ENCODE measurements at regions not wholly inside any gene's neighbourhood (a gene's known extent, or its start where the extent isn't known, plus 50 kb on each side); places are given as distances from the start of the nearest gene placed in this dataset.

DNA sequence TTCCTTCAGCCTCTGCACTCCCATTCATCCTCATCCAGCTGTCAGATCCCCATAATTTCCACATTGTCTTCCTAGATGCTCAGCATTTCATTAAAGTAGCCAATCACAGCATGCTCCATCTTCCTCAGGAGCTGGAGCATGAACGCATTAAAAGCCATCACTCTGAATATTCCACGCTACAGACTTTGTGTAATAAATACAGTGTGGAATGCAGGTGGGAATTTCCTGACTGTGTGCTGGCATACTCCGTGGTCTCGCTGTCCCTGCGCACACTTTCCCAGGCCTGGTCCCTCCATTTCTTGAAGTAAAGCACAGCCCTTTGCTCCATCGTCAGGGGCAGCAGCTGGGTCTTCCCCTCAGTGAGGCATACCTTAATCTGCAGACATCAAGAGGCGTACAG is 123.7 kb upstream of the NCK2 start (continued):
- TF ChIP-seq, protein P1, sequence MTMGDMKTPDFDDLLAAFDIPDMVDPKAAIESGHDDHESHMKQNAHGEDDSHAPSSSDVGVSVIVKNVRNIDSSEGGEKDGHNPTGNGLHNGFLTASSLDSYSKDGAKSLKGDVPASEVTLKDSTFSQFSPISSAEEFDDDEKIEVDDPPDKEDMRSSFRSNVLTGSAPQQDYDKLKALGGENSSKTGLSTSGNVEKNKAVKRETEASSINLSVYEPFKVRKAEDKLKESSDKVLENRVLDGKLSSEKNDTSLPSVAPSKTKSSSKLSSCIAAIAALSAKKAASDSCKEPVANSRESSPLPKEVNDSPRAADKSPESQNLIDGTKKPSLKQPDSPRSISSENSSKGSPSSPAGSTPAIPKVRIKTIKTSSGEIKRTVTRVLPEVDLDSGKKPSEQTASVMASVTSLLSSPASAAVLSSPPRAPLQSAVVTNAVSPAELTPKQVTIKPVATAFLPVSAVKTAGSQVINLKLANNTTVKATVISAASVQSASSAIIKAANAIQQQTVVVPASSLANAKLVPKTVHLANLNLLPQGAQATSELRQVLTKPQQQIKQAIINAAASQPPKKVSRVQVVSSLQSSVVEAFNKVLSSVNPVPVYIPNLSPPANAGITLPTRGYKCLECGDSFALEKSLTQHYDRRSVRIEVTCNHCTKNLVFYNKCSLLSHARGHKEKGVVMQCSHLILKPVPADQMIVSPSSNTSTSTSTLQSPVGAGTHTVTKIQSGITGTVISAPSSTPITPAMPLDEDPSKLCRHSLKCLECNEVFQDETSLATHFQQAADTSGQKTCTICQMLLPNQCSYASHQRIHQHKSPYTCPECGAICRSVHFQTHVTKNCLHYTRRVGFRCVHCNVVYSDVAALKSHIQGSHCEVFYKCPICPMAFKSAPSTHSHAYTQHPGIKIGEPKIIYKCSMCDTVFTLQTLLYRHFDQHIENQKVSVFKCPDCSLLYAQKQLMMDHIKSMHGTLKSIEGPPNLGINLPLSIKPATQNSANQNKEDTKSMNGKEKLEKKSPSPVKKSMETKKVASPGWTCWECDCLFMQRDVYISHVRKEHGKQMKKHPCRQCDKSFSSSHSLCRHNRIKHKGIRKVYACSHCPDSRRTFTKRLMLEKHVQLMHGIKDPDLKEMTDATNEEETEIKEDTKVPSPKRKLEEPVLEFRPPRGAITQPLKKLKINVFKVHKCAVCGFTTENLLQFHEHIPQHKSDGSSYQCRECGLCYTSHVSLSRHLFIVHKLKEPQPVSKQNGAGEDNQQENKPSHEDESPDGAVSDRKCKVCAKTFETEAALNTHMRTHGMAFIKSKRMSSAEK (CRISPR knock-in tag; IDR thresholded peaks at IDR 0.05; ENCODE audit: borderline replicate concordance): no peak
- TF ChIP-seq TP53 (CRISPR knock-in tag; IDR thresholded peaks at IDR 0.05) (no peak), ATF2 (CRISPR knock-in tag; IDR thresholded peaks at IDR 0.05; ENCODE audit: borderline replicate concordance, low read depth) (no peak), ATF6 (CRISPR knock-in tag; IDR thresholded peaks at IDR 0.05) (no peak), IRF2 (CRISPR knock-in tag; IDR thresholded peaks at IDR 0.05; ENCODE audit: borderline replicate concordance, low read depth) (no peak)
- TF ChIP-seq, protein P2, sequence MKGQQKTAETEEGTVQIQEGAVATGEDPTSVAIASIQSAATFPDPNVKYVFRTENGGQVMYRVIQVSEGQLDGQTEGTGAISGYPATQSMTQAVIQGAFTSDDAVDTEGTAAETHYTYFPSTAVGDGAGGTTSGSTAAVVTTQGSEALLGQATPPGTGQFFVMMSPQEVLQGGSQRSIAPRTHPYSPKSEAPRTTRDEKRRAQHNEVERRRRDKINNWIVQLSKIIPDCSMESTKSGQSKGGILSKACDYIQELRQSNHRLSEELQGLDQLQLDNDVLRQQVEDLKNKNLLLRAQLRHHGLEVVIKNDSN (CRISPR knock-in tag; IDR thresholded peaks at IDR 0.05): no peak
- TF ChIP-seq, protein P3, sequence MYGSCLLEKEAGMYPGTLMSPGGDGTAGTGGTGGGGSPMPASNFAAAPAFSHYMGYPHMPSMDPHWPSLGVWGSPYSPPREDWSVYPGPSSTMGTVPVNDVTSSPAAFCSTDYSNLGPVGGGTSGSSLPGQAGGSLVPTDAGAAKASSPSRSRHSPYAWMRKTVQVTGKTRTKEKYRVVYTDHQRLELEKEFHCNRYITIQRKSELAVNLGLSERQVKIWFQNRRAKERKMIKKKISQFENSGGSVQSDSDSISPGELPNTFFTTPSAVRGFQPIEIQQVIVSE (CRISPR knock-in tag; IDR thresholded peaks at IDR 0.05; ENCODE audit: borderline replicate concordance): no peak
- TF ChIP-seq, protein P4, sequence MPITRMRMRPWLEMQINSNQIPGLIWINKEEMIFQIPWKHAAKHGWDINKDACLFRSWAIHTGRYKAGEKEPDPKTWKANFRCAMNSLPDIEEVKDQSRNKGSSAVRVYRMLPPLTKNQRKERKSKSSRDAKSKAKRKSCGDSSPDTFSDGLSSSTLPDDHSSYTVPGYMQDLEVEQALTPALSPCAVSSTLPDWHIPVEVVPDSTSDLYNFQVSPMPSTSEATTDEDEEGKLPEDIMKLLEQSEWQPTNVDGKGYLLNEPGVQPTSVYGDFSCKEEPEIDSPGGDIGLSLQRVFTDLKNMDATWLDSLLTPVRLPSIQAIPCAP (CRISPR knock-in tag; IDR thresholded peaks at IDR 0.05): no peak

DNA sequence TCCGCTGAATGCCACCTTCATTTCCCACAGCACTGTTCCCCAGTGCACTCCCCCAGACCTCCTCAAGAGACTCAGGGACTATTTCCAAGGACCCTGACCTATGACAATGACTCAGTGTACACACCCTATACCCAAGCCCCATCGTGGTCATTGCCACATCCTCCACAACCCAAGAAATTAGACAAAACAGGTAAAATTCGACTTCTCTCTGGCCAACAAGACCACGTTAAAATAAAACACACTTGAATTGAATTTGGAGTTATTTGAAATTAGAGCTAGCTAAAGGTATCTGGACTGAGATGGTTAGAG is 126.4 kb upstream of the NCK2 start:
- TF ChIP-seq MAX (CRISPR knock-in tag; IDR thresholded peaks at IDR 0.05) (no peak), SMAD4 (CRISPR knock-in tag; IDR thresholded peaks at IDR 0.05) (no peak), ZNF396 (CRISPR knock-in tag; IDR thresholded peaks at IDR 0.05; ENCODE audit: borderline replicate concordance) (no peak), FOXP1 (CRISPR knock-in tag; IDR thresholded peaks at IDR 0.05; ENCODE audit: borderline replicate concordance) (no peak), CREM (CRISPR knock-in tag; IDR thresholded peaks at IDR 0.05) (no peak), CREB1 (CRISPR knock-in tag; IDR thresholded peaks at IDR 0.05) (no peak), ZNF317 (CRISPR knock-in tag; IDR thresholded peaks at IDR 0.05; ENCODE audit: borderline replicate concordance, low read depth) (no peak), OVOL2 (CRISPR knock-in tag; IDR thresholded peaks at IDR 0.05; ENCODE audit: borderline replicate concordance) (no peak), EMX1 (CRISPR knock-in tag; IDR thresholded peaks at IDR 0.05) (no peak)
- TF ChIP-seq, protein P4 (CRISPR knock-in tag; IDR thresholded peaks at IDR 0.05): no peak
- TF ChIP-seq, protein P5, sequence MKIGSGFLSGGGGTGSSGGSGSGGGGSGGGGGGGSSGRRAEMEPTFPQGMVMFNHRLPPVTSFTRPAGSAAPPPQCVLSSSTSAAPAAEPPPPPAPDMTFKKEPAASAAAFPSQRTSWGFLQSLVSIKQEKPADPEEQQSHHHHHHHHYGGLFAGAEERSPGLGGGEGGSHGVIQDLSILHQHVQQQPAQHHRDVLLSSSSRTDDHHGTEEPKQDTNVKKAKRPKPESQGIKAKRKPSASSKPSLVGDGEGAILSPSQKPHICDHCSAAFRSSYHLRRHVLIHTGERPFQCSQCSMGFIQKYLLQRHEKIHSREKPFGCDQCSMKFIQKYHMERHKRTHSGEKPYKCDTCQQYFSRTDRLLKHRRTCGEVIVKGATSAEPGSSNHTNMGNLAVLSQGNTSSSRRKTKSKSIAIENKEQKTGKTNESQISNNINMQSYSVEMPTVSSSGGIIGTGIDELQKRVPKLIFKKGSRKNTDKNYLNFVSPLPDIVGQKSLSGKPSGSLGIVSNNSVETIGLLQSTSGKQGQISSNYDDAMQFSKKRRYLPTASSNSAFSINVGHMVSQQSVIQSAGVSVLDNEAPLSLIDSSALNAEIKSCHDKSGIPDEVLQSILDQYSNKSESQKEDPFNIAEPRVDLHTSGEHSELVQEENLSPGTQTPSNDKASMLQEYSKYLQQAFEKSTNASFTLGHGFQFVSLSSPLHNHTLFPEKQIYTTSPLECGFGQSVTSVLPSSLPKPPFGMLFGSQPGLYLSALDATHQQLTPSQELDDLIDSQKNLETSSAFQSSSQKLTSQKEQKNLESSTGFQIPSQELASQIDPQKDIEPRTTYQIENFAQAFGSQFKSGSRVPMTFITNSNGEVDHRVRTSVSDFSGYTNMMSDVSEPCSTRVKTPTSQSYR (CRISPR knock-in tag; IDR thresholded peaks at IDR 0.05): no peak
- TF ChIP-seq, protein P6, sequence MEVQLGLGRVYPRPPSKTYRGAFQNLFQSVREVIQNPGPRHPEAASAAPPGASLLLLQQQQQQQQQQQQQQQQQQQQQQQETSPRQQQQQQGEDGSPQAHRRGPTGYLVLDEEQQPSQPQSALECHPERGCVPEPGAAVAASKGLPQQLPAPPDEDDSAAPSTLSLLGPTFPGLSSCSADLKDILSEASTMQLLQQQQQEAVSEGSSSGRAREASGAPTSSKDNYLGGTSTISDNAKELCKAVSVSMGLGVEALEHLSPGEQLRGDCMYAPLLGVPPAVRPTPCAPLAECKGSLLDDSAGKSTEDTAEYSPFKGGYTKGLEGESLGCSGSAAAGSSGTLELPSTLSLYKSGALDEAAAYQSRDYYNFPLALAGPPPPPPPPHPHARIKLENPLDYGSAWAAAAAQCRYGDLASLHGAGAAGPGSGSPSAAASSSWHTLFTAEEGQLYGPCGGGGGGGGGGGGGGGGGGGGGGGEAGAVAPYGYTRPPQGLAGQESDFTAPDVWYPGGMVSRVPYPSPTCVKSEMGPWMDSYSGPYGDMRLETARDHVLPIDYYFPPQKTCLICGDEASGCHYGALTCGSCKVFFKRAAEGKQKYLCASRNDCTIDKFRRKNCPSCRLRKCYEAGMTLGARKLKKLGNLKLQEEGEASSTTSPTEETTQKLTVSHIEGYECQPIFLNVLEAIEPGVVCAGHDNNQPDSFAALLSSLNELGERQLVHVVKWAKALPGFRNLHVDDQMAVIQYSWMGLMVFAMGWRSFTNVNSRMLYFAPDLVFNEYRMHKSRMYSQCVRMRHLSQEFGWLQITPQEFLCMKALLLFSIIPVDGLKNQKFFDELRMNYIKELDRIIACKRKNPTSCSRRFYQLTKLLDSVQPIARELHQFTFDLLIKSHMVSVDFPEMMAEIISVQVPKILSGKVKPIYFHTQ (CRISPR knock-in tag; IDR thresholded peaks at IDR 0.05): no peak
- H3K9me3 Mint-ChIP-seq: peaks cover 1% of the 10 kb centered on the region
- POLR2A ChIA-PET: no interaction called here
- H3K27me3 Mint-ChIP-seq (ENCODE audit: low read depth): peaks cover 2% of the 10 kb centered on the region; the same call in 1 of the 2 replicates
- H3K4me1 Mint-ChIP-seq: peaks cover 28% of the 10 kb centered on the region
- H3K36me3 Mint-ChIP-seq: peaks cover under 1% of the 10 kb centered on the region; the same call in 1 of the 2 replicates
- no peak overlapping the region for H3K27ac Mint-ChIP-seq
- DNase-seq (ENCODE audit: low spot score) (no peak), ATAC-seq (no peak)
- CTCF ChIA-PET: interaction anchor here (1.8 kb wide), 1 partner anchor 42 kb away, joined by 4 read pairs; no protein-coding TSS in a partner anchor
- no peak overlapping the region for H3K4me3 Mint-ChIP-seq

Data from WTC11 (cell line).